Fibroblast of skin of right biceps (primary cell): ENCODE measurements at regions not wholly inside any gene's neighbourhood (a gene's known extent, or its start where the extent isn't known, plus 50 kb on each side); places are given as distances from the start of the nearest gene placed in this dataset.
A peak's percentile ranks its signal among the peaks of the same experiment; 100 is the strongest.
"Not testable (repeated sequence)": the region's sequence is repeated elsewhere in the genome, so short reads cannot be mapped to it uniquely, and the experiment has no call there.

Source experiments
- DNase-seq: peaks from one replicate; pipeline ENCODE4 v3.0.0-alpha.2; 2013

DNA sequence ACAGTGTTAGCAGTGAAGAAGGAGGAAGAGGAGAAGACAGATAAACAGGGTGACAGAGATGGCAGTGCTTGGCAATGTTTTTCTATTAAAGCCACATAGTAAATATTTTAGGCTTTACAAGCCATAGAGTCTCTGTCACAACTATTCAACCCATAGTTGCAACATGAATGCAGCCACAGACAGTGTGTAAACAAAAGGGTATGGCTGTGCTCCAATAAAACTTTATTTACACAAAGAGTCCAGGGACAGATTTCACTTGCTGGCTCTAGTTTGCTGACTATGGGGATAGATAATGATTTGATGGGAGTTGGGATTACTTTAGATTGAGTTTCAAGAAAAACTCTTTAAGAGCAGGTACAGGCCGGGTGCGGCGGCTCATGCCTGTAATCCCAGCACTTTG is 224.8 kb upstream of the SEMA6A start:
- no peak for DNase-seq

DNA sequence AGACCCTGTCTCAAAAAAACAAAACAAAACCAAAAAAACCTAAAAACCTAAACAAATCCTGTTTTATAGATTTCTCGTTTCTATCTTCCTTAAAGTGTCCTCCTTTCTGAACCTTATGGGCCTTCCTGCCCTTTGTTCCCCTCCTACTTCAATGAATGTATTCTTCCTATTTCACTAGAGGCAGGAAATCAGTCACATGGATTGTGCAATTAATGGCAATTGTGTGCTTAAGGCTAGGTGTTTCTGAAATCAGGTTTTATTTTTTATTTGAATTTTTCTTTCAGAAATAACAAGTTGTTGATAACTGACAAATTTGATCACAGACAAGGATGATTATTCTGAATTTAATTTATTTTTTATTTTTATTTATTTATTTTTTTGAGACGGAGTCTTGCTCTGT is 220.6 kb upstream of the SEMA6A start:
- DNase-seq = no peak

DNA sequence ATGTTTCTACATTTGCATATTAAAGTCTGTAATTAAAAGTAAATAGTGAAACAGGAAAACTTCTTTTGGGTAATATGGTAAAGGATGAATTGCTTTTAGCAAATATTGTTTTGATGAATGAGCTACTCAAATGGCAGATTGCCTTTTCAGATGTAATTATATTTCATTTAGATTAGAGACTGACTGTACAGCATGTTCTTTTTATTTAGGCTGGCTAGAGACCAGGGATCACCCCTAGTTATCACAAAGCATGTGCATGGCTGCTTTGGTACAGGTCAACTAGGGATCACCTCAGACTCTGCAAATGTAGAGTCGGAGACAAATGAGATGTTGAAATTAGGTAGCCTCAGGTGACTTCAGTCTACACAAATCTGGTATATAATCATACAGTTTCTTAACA is 214.9 kb upstream of the SEMA6A start:
- DNase-seq = no peak

DNA sequence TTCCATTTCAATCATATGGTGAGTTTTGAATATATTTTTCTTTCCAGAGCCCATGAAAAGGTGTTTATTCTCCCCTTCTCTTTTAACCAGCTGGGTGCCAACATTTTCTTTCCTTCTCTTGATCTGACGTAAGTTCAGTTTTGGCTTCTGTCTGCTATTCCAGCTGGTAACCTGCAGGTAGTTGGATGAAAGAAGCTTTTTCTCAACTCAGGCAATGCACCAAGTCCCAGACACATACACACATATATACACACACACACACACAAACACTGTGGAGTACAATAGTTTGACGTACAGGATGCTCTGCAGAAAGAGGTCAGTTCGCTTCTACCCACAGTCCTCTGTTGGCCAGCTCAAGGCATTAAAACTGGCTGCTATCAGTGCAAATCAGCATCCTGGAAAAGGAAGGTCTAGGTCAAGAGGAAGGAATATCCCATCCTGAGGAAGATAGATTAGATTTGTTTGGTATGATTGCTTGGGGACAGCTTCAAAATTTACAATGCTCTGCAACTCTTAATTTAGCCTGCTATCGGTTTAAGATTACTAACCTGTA is 214.3 kb upstream of the SEMA6A start:
- no peak for DNase-seq

DNA sequence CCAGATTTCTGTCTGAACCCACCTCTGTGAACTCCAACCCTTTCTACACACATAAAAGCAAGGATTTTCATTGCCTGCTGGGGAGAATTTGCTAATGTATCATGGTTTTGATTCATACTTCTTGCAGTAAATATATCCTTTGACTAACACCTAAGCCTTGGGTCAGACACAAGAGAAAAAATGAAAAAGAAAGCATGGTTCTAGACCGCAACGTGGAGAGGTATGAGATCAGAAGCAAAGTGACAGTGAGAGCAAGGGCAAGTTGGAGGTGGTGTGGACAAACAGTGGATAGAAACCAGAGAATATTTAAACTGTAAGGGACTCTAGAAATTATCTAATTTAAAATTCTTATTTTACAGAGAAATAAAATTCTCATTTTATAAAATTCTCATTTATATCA is 212.9 kb upstream of the SEMA6A start:
- no peak for DNase-seq

DNA sequence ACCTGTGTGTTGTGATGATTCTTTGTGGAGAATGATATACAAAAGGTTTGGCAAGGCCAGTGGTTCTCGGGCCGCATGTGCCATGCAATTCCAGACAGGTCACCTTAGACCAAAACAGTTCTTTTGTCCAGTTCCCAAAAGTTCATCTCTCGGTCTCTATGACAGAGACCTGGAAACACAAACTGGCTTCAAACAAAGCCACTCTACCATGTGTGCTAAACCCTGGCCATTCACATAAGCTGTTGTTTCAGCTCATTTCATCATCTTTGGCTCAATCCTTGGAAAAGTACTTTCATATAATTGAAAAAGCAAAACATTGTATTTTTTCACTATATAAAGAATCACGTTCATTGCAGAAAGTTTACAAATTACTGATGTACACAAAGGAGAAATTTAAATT is 210.5 kb upstream of the SEMA6A start:
- DNase-seq = no peak

DNA sequence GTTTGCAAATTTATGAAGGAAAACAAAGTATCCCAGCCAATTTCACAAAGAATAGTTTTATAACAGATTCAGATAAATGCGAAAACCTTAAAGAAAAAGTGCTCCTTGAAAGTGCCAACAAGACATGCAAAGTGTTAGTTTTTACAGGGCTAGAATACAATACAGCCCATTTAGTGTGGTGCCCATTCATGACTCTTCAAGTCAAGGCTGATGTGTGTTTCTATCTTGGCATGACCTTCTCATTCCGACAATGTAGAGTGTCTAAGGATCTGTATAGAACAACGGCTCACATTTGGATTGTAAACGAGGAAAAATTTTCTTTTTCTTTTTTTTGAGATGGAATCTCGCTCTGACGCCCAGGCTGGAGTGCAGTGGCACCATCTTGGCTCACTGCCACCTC is 205.2 kb upstream of the SEMA6A start:
- DNase-seq = no peak

DNA sequence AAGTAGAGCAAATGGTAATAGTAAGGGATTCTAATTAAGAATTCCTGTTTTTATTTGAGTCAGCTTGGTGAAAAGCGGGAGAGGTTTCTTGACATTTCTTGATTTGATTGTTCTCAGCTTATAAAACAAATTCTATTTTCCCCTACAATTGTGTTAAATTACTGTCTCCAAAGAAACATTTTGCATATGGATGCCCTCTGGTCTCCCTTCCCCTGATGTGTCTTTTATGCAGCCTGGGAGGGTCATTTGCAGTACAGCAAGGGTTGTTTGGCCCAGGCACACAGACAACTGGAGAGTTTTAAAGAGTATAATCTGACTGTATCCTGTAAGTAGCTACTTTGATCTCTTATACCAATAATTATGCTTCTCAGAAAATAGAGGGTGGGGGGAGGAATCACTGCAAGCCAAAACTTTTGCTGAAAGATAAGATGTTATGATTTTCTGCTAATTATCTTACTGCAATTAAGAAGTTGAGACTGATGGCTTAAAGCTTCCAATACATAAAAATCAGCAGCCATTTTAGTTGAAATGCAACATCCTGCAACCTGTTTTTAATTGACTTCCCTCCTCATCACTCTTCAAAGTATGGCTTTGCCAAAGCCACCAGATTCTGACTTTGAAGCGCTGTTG is 204.1 kb upstream of the SEMA6A start:
- no peak for DNase-seq

DNA sequence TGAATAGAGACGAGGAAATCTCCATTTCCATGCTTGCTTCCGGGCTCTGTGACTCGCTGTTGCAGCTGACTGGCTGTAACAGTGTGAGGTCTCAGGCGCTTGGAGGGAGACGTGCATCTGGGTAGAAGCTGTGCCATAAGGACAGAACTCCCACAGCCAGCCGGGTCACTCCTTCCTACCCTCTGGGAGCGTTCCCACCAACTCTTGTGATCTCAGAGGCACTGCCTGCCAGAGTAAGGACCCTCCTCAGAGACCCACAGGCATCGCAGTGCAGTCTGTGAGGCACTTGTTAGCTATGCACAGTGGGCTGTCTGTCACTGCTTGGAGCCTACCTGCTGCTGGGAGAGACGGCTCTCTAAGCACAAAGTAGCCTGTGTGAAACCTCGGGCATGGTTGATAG is 203.4 kb upstream of the SEMA6A start:
- DNase-seq = no peak

DNA sequence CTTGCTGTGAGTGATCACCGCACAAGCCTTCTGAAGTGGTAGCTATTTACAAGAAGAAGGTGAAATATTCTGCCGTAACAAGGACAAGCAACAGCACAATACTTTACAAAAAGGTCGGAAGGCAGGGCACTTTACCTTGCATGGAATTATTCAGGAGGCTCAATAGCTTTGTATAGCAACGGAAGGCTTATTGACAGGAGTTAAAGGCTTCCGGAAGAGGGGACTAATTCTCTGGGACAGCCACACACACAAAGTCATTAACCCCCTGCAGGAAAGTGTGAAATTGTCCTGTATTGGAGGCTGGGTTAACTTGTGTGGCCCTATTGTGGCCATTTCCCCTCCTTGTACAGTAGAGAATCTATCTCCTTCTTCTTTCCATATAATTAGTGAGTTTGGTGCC is 199.3 kb upstream of the SEMA6A start:
- no peak for DNase-seq

DNA sequence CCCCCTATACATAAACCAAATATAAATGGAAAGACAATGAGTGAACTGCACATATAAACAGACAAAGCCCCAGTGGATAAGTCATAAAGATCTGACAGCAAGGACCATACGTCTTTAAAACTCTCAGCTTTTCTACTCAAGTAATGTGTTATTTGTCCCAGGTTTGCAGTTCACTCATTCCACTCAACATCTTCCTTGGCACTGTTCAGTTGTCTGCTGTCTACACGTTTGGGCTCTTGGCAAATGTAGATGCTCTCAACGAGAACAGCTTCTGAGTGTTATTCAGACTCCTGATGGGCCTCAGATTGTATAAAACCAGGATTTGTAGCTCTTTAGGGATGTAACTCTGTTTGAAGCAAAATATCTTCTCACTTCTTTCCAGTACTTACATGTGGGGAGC is 198.2 kb upstream of the SEMA6A start:
- DNase-seq = no peak

DNA sequence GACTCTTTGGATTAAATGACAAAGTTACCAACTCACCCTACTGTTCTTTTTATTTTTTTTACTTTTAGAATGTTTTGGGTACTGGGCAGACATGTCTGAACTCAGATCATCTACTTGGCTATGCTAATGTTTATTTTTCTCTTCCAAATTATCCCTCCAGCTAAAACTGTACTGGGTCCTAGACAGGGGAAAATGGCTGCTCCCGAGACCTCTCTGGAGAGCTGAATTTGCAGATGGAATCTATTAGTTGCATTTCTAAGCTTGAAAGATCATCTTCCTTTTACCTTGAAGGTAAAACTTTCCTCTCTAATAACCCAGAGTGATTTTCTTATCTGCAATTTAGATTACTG is 197.5 kb upstream of the SEMA6A start:
- no peak for DNase-seq

DNA sequence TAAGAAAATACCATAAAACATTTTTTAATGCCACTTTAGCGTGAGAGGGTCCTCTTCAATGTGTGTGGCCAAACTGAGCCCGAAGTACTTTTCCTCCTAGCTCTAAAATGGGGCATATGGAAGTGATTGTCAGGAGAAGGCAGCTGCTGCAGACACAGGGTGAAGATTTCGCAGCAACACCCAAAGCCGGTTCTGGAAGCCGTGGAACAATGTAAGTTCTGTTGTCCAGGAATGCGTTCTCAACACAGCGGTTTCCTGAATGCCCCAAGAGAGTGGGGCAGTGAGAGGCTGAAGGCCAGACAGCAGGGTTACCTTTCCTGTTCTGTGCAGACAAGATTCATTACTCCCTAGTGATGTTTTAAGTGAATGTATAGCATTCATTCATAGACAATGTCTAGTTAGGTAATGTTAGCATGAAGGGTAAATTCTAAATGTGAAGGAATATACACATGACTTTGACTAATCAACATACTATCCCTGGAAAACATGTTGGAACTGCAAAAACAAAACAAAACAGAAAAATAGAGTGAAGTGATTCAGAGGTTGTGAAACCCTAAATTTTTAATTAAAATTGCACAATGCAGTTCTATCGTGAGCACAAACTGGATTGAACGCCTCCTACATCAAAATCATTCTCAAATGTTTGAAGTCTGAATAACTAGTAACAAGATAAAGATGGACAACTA is 197.0 kb upstream of the SEMA6A start:
- peak; percentile 15 for DNase-seq

DNA sequence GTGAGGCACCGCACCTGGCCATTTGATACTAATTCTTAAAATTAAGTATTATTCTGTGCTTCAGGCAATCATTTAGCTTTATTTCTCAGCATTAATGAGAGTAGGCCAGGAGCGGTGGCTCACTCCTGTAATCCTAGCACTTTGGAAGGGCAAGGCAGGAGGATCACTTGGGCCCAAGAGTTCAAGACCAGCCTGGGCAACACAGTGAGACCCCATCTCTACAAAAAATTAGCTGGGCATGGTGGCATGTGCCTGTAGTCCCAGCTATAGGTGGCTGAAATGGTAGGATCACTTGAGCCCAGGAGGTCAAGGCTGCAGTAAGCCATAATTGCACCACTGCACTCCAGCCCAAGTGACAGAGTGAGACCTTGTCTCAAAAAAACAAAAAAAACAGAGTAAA is 195.3 kb upstream of the SEMA6A start:
- DNase-seq = not testable (repeated sequence)

DNA sequence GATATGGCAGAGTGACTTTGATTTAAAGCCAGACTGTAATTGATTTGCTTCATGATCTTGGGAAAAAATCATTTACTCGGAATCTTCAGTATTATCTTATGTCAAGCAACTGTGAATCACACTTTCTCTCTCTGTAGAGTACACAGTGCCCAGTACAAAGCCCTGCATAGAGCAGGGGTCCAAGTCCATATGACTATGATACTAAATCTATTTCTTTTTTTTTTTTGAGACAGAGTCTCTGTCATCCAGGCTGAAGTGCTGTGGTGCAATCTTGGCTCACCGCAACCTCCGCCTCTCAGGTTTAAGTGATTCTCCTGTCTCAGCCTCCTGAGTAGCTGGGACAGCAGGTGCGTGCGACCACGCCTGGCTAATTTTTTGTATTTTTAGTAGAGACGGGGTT is 194.8 kb upstream of the SEMA6A start:
- no peak for DNase-seq

DNA sequence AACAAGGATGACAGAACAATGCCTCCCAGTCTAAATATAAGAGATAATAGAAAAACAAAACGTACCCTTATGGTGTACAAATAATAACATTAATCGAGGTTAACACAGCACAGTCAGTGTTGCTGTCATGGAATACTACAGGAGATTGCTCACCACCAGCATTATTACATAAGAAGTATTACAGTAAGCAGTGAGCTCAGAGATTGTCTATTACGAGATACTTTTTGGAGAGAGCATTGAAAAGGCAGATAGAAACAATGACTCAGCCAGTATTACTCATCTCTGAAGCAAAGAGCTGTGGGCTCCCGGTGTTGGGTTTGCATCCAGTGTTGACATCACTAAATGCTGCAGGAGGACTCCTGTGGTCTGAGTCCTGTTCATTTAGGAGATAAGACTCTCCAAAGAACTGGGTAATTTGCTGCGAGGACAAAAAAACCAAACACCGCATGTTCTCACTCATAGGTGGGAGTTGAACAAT is 191.9 kb upstream of the SEMA6A start:
- peak; percentile 82 for DNase-seq

DNA sequence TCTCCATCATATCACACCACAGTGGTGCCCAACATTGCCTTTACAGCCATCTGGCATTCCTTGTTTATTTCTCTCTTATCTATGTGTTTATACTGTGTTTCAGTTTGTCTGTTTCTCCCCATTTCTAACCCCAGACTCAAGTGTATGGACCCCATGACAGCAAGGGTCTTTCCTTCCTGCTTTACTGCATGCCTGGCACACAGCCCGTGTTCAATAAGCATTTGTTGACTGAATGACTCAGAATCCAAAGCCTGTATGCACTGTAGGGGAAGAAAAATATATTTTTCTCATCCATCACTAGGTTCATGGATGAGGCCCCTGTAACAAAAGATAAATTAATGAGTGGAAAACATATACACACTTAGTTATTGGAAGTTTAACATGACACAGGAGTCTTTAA is 190.8 kb upstream of the SEMA6A start:
- no peak for DNase-seq

DNA sequence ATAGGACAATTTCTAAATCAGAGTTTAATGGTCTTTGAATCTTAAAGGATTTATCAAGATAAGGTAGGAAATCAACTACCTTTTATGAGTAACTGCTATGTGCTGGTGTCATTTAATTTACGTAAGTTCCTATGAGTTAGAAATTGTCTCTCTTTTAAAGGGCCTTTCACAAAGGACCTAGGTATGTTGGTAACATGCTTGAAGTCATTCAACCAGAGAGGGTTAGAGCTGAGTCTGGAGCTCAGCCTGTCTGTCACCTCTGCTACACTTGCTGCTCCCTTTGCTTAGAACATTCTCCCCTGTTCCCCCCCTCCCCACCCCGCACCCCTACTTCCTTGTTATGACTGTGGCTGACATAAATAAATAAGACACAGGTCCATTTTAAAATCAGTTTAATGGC is 190.3 kb upstream of the SEMA6A start:
- DNase-seq = no peak

DNA sequence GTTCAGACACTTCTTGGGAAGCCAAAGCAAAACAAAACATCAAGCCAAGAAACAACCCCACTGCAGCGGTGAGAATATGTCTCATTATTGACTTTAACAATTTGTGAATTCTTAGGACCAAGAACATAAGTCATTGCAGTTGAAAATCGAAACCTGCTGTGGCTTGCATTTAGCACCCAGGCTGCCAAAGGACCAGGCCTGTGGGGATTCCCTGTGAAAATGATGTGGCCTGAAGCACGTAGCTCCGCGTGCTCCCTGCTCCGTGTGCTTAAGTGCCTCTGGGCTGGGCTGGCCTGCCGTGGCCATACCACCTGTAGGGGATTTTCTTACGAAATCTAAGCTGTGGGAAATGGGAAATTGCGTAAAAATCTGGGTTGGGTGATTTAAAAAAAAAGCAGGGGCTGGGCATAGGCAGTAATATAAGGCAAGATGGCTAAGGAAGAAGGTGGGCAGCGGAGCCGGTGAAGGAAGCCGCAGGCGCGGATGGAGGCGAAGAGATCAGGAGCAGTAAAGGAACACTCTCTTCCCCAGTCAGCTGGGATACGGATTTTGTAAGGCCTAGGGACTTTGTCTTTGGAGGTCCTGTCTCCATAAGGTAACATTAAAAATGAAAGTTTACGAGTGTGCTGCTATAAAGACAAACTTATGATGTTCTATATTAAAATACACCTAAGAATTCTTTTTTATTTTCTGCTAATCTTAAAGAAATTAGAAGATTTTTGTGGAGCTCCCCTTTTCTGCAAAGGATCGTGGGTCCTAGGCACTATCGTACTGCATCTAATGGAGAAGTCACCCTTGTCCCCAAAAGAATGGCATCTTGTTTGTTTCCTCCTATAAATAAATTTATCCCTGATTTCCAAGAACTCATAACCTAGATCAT is 189.6 kb upstream of the SEMA6A start:
- no peak for DNase-seq

DNA sequence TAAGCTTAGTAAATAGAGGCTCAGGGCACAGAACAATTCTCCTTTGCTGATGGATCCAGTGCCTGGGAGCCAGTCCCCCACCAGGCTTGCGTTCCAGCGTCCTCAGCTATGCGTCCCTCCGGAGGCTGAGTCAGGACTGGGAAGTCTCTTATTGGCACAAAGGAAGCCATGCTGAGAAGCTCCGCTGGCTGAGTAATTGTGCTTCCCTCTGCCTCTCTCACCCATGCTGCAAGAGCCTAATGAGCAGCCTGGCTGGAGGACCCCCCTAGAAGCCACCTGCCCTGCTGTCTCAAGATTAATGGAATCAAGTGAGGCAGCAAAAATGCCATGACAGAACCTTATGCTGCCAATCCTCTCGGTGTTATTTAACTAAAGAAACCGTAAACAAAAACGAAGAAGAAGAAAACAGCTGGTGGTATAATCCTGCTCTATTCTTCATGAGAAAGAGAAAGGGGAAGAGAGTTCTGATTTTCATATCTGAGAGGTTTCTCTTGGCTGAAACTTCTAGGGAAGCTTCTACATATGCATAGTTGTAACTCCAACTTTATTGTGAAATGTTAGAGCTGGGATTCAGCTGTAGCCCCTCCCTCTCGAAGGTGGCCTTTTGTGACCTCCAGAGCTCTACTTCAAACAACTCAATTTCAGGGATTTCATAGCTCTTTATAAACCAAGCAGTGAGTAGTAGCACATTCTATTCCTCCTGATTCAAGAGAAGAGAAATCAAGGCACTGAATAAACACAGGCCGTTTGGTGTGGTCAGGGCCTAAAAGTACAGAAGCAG is 185.4 kb upstream of the SEMA6A start:
- DNase-seq = peak; percentile 12

DNA sequence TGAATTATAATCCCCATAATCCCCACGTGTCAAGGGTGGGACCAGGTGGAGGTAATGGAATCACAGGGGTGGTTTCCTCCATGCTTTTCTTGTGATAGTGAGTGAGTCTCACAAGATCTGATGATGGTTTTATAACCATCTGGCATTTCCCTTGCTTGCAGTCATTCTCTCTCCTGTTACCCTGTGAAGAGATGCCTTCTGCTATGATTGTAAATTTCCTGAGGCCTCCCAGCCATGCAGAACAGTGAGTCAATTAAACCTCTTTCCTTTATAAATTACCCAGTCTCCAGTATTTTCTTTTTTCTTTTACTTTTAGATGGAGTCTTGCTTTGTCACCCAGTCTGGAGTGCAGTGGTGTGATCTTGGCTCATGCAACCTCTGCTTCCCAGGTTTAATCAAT is 182.7 kb upstream of the SEMA6A start:
- no peak for DNase-seq

DNA sequence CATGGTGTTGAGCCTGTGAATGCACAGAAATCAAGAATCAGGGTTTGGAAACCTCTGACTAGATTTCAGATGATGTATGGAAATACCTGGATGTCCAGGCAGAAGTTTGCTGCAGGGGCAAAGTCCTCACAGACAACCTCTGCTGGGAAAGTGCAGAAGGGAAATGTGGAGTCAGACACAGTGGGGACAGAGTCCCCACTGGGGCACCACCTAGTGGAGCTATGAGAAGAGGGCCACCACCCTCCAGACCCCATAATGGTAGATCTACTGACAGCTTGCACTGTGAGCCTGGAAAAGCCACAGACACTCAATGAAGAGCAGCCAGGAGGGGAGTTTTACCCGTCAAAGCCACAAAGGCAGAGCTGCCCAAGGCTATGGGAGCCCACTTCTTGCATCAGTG is 181.9 kb upstream of the SEMA6A start:
- DNase-seq = no peak

DNA sequence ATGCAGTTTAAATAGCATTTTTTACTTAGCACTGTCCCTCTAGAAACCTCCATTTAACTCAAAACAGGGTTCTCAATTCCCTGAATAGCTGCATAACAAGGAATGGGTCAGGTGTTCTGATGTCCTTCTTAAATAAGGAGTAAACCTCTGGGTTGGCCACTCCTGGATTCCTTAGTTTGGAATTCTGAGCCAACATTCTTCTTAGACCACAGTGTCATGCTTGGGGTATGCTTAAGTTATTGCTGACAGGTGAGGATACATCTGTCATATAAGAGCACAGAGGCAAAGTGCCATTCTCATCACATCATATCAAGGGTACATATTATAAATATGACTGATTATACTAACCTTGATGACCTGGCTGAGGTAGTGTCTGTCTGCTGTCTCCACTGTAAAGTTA is 179.9 kb upstream of the SEMA6A start:
- no peak for DNase-seq
